Cardiac fibroblast (primary cell): ENCODE measurements at regions not wholly inside any gene's neighbourhood (a gene's known extent, or its start where the extent isn't known, plus 50 kb on each side); places are given as distances from the start of the nearest gene placed in this dataset.

Experiments used
- DNase-seq, 2 donors: peaks; one replicate each; pipeline versions ENCODE4 v3.0.0 to v3.0.0-alpha.2; 2010; ENCODE audit warnings: low read depth in 2 of 2
- H3K4me3 ChIP-seq, 2 donors: replicated peaks in 1 of 2; 1 replicate in 1 of 2; 2 replicates in 1 of 2; pipeline ENCODE4 v1.5.1; 2011; ENCODE audit warnings: low read depth in 2 of 2, low read length in 2 of 2, mild to moderate bottlenecking in 2 of 2, moderate library complexity in 1 of 2
- CTCF ChIP-seq: IDR thresholded peaks from one replicate; pipeline ENCODE4 v1.5.1; 2011; ENCODE audit warnings: low read depth, mild to moderate bottlenecking, low read length, inconsistent platforms

GRCh38 chr2:121130301-121130850 is 154.6 kb downstream of the TFCP2L1 start:
- no peak overlapping the region for H3K4me3 ChIP-seq
- no peak for TF ChIP-seq CTCF
- DNase-seq = no peak

GRCh38 chr2:121131375-121131774 is 153.6 kb downstream of the TFCP2L1 start:
- TF ChIP-seq CTCF = no peak
- no peak overlapping the region for H3K4me3 ChIP-seq
- no peak for DNase-seq

GRCh38 chr2:121132054-121132761 is 152.8 kb downstream of the TFCP2L1 start:
- DNase-seq = no peak
- no peak for TF ChIP-seq CTCF
- H3K4me3 ChIP-seq = no peak overlapping the region

DNA sequence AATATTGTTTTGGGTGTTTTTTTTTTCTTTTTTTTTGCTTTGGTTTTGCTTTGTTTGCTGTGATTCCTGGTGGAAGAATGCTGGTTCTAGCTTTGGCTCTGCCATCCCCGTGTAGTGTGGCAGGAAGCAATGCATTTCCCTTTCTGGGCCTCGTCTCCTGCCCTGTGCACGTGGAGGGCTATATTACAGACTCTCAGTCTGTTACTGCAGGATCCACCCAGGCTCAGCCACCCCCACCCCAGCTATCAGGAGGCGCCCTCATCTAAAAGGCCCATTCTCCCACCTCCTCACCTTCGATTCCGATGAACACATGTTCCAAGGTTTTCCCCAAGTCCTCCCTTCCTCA is 152.3 kb downstream of the TFCP2L1 start:
- no peak overlapping the region for H3K4me3 ChIP-seq
- TF ChIP-seq CTCF = no peak
- no peak for DNase-seq

DNA sequence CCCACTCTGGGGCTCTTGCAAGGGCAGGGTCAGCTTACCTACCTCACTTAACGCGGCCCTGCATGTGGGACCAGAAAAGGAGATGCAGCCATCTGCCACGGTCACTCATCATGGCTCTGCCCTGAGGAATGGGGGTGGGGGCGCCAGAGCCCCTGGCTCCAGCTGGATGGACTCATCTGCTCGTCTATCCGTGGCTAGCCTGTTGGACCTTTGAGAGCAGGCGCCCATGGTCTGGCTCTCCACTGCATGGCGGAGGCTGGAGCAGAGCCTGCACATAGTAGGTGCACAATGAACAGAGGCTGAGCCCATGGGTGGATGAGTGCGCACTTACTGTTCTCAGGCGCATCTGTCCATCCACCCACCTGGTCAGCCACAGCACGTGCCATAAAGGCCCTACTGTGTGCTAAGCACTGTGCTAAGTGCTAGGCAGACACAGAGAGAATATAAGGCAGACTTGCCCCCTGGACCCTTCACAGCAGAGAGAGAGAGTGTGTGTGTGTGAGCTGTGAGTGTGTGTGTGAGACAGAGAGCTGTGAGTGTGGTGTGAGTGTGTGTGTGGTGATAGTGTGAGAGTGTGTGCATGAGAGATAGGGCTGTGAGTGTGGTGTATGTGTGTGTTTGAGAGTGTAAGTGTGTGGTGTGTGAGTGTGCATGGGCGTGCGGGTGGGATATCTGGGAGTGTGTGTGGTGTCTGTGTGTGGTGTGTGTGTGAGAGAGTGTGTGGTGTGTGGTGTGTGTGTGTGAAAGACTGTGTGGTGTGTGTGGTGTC is 151.3 kb downstream of the TFCP2L1 start:
- no peak for TF ChIP-seq CTCF
- H3K4me3 ChIP-seq = no peak overlapping the region
- DNase-seq = no peak

- no peak overlapping the region for H3K4me3 ChIP-seq
- no peak for DNase-seq
- no peak for TF ChIP-seq CTCF
These were observed 150.3 kb downstream of the TFCP2L1 start for GRCh38 chr2:121134728-121135127.
